Cardiac muscle cell (in vitro differentiated cells and primary cell): ENCODE measurements at regions not wholly inside any gene's neighbourhood (a gene's known extent, or its start where the extent isn't known, plus 50 kb on each side); places are given as distances from the start of the nearest gene placed in this dataset.
A peak's percentile ranks its signal among the peaks of the same experiment; 100 is the strongest.

Experiments
- DNase-seq, 2 donors: peaks; one replicate each; pipeline versions ENCODE4 v3.0.0 to v3.0.0-alpha.2; 2010 to 2017; ENCODE audit warnings: low read depth in 1 of 2, low spot score in 1 of 2
- H3K27ac ChIP-seq: fragments of 200-600 bp; sonication (generic); 2 replicates; pipeline ENCODE4 v1.5.1; 2016
- H3K27me3 ChIP-seq: fragments of 200-600 bp; sonication (generic); 2 replicates; pipeline ENCODE4 v1.6.0; 2016; ENCODE audit warnings: control low read depth
- H3K36me3 ChIP-seq: fragments of 200-600 bp; sonication (generic); 2 replicates; pipeline ENCODE4 v1.5.1; 2016; ENCODE audit warnings: control low read depth
- H3K4me1 ChIP-seq: fragments of 200-600 bp; sonication (generic); 2 replicates; pipeline ENCODE4 v1.8.1; 2017; ENCODE audit warnings: low read depth, mild to moderate bottlenecking, mixed run types
- H3K4me3 ChIP-seq: fragments of 200-600 bp; sonication (generic); 2 replicates; pipeline ENCODE4 v1.5.1; 2016; ENCODE audit warnings: mild to moderate bottlenecking
- H3K9me3 ChIP-seq: fragments of 200-600 bp; sonication (generic); 2 replicates; pipeline ENCODE4 v1.5.1; 2017; ENCODE audit warnings: low read depth, mild to moderate bottlenecking, control low read depth
- CTCF ChIP-seq: IDR thresholded peaks from 2 replicates; pipeline ENCODE4 v1.5.1; 2012; ENCODE audit warnings: low read depth, mild to moderate bottlenecking, low read length

- Histone ChIP-seq H3K27me3 (peaks cover 10% of the 10 kb centered on the region), H3K9me3 (no peaks in the 10 kb centered on the region), H3K4me1 (peaks cover 8% of the 10 kb centered on the region), H3K36me3 (no peaks in the 10 kb centered on the region), H3K4me3 (no peak overlapping the region), H3K27ac (no peak overlapping the region)
- TF ChIP-seq CTCF: no peak
- DNase-seq: no peak
Measured at GRCh38 chr19:28224441-28224840, 988.5 kb downstream of the UQCRFS1 start.

- H3K27me3 ChIP-seq: peaks cover 10% of the 10 kb centered on the region
- no peaks in the 10 kb centered on the region for H3K36me3 ChIP-seq
- TF ChIP-seq CTCF: no peak
- no peak overlapping the region for H3K27ac ChIP-seq
- H3K4me3 ChIP-seq: no peak overlapping the region
- DNase-seq: no peak
- peaks cover 5% of the 10 kb centered on the region for H3K4me1 ChIP-seq
- H3K9me3 ChIP-seq: no peaks in the 10 kb centered on the region
Measured at GRCh38 chr19:28221736-28222135, 991.2 kb downstream of the UQCRFS1 start.

- Histone ChIP-seq H3K36me3 (no peaks in the 10 kb centered on the region), H3K27ac (no peak overlapping the region), H3K27me3 (peaks cover 7% of the 10 kb centered on the region), H3K4me3 (no peak overlapping the region), H3K4me1 (peaks cover 6% of the 10 kb centered on the region), H3K9me3 (no peaks in the 10 kb centered on the region)
- peak in 1 of 2 donors; percentile 51 for DNase-seq
- no peak for TF ChIP-seq CTCF
Measured at GRCh38 chr19:28218728-28219127, 994.2 kb downstream of the UQCRFS1 start.

- H3K36me3 ChIP-seq: no peaks in the 10 kb centered on the region
- DNase-seq: no peak
- H3K27me3 ChIP-seq: peaks cover 5% of the 10 kb centered on the region
- TF ChIP-seq CTCF: no peak
- no peak overlapping the region for H3K27ac ChIP-seq
- peaks cover 6% of the 10 kb centered on the region for H3K4me1 ChIP-seq
- no peaks in the 10 kb centered on the region for H3K9me3 ChIP-seq
- H3K4me3 ChIP-seq: no peak overlapping the region
Measured at GRCh38 chr19:28217022-28217421, 995.9 kb downstream of the UQCRFS1 start.

GRCh38 chr19:28213470-28214082 lies 999.4 kb downstream of the UQCRFS1 start:
- H3K9me3 ChIP-seq: no peaks in the 10 kb centered on the region
- no peak for DNase-seq

More at GRCh38 chr19:28213470-28214082, 999.4 kb downstream of the UQCRFS1 start:
- no peak for TF ChIP-seq CTCF
- peaks cover 6% of the 10 kb centered on the region for H3K4me1 ChIP-seq
- H3K36me3 ChIP-seq: no peaks in the 10 kb centered on the region
- no peak overlapping the region for H3K4me3 ChIP-seq
- no peak overlapping the region for H3K27ac ChIP-seq
- peaks cover 8% of the 10 kb centered on the region for H3K27me3 ChIP-seq
